Transverse colon (tissue), 4 donors: ENCODE measurements at regions not wholly inside any gene's neighbourhood (a gene's known extent, or its start where the extent isn't known, plus 50 kb on each side); places are given as distances from the start of the nearest gene placed in this dataset.

ENCODE experiments used
- CTCF ChIP-seq, 5 experiments: fragments of 200-600 bp in 3 of 5; fragments of 450-650 bp in 2 of 5; sonication (generic) in 3 of 5; IDR thresholded peaks; 1 replicate in 2 of 5; 2 replicates in 3 of 5; pipeline ENCODE4 v1.5.1; 2016 to 2017; ENCODE audit warnings: antibody characterized with exemption in 5 of 5, inconsistent platforms in 3 of 5, mild to moderate bottlenecking in 2 of 5, moderate library complexity in 1 of 5
- EP300 ChIP-seq: sonication (generic); formaldehyde crosslinking; IDR thresholded peaks from one replicate; pipeline ENCODE4 v1.6.1; 2017; ENCODE audit warnings: antibody characterized with exemption, low read depth
- POLR2A ChIP-seq: fragments of 450-650 bp; IDR thresholded peaks from one replicate; pipeline ENCODE4 v1.6.1; 2016; ENCODE audit warnings: antibody characterized with exemption, mild to moderate bottlenecking, moderate library complexity
- POLR2AphosphoS5 ChIP-seq, 3 donors: sonication (generic); formaldehyde crosslinking; IDR thresholded peaks; one replicate each; pipeline ENCODE4 v1.6.1; 2016; ENCODE audit warnings: antibody characterized with exemption in 3 of 3

GRCh38 chr16:55968221-55968620 lies 93.0 kb upstream of the CES5A start:
- no peak for TF ChIP-seq CTCF (IDR thresholded peaks at IDR 0.05)
- TF ChIP-seq POLR2AphosphoS5 (IDR thresholded peaks at IDR 0.05), result no peak
- TF ChIP-seq POLR2A, result no peak
- no peak for TF ChIP-seq EP300
